ENCODE measurements at regions not wholly inside any gene's neighbourhood (a gene's known extent, or its start where the extent isn't known, plus 50 kb on each side); places are given as distances from the start of the nearest gene placed in this dataset.
A peak's percentile ranks its signal among the peaks of the same experiment; 100 is the strongest.

DNA sequence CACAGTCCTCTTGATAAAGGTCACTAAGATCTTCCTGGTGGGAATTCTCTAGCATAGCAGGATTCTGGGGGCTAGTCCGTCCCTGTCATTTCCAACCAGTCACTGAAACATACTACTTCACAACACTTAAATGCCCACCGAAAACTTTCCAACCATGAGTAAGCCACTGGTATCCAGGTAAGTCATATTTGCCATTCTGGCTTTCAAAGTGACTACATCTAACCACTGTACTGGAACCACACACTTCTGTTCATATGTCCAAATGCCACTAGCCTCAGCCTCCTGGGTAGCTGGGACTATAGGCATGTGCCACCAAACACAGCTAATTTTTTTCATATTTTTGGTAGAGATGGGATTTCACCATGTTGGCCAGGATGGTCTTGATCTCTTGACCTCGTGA is 64.3 kb upstream of the VANGL1 start:
- no peak for DNase-seq

DNA sequence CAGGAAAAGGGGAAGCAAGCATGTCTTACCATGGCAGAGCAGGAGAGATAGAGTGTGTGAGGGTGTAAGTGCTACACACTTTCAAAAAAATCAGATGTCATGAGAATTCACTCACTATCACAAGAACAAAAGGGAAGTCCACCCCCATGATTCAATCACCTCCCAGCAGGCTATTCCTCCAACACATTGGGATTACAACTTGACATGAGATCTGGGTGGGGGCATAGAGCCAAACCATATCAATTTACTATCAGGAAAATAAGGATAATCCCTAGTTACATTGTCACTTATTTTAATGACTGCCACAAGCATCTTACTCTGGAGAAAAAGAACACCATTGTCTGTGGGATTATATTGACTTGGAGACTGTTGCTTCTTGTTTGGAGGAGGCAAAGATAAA is 66.1 kb upstream of the VANGL1 start:
- DNase-seq: no peak

DNA sequence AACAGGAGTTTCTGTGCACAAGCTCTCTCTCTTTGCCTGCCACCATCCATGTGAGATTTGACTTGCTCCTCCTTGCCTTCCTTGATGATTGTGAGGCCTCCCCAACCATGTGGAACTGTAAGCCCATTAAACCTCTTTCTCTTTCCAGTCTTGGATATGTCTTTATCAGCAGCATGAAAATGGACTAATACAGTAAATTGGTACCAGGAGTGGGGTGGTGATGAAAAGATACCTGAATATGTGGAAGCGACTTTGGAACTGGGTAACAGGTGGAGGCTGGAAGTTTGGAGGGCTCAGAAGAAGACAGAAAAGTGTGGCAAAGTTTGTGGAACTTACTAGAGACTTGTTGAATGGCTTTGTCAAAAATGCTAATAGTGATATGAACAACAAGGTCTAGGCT is 69.1 kb upstream of the VANGL1 start:
- DNase-seq: no peak

DNA sequence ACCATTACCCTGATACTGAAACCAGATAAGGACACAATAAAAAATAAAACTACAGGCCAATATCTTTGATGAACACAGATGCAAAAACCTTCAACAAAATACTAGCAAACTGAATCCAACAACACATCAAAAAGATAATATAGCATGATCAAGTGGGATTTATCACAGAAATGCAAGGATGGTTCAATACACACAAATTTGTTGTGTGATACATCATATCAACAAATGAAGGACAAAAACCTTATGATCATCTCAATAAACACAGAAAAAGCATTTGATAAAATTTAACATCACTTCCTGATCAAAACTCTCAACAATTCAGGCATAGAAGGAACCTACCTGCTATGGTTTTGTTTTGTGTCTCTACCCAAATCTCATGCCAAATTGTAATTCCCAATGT is 74.3 kb upstream of the VANGL1 start:
- no peak for DNase-seq

DNA sequence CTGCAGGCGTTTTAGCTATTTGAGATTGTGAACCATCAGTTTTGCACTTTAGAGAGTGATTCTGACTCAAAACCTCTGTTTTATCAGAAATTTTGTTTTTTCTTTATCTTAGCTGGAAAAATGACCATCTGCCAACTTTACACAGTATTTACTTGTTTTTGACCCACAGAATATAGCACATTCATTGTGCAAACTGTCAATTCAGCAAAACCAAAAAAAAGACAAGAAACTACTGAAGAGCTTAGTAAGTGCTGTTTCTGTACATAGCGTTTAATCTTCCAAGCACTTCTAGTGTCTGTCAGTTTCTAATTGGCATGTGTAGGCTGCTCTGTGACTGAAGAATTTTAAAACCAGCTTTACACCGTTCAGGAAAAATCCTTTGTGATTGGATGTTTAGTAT is 76.0 kb upstream of the VANGL1 start:
- DNase-seq: no peak

DNA sequence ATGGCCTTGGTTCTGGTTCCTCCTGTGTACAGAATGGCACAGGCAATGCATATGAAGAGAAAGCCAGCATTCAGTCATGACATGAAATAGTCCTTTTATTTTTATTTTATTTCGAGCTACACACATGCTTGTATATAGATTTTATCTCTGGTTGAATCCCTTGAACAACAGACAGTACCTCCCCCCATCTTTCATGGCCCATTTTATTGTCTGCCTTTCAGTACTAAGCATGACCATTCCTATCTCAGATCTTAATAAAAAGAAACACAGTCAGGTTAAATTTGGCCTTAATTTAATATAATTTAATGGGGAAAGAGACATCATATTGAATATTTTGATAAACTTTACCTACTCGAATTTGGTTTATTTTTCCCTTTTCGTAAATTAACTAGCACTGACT is 76.4 kb upstream of the VANGL1 start:
- no peak for DNase-seq

DNA sequence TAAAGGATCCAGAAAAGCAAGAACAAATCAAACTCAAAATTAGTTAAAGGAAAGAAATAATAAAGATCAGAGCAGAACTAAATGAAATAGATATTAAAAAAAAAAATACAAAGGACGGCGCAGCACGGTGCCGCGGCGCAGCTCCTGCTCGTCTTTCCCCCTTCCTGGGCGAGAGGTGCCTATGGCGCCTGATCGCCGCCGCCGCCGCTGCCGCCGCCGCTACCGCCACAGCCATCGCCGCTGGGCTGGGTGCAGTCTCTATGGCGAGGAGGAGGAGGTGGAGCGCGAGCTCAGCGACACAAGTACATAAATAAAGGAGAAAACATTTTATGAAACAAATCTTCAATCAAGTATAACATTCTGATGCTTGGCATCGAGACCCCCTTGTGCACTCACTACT is 77.6 kb upstream of the VANGL1 start:
- DNase-seq: no peak

DNA sequence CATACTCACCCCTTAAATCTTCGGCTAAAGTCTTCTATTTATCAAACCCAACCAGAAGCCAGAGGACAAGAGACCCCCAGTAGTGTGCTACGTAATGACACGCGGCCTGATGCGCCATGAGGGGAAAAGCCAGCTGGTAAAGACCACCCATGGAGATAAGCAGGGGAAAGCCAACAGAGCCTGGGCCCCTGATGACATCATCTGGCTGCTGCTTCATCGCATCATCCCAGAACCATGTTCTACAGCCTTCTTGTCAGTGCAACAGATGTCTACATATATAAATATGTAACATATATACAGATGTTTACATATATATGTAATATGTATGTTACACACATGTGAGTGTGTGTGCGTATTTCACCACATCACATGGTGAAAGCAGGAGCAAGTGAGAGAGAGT is 81.7 kb upstream of the VANGL1 start:
- DNase-seq: no peak

DNA sequence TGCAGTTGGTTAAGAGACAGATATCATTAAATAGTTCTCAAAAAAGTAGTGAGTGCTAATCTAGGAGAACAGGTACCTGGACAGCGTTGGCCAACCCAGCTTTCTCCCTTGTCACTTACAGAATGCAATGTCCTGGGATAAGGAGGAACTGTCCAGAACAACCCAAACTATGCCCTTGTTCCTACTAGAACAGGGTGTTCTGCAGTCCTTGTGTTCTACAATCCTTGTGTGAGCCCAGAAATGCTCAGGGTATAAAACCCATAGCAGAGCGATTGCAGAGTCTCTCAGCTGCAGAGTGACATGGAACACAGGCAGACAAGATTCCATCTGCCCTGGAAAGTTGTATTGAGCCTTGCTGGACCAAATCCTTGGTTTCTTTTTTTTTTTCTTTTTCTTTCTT is 83.5 kb upstream of the VANGL1 start:
- DNase-seq: no peak

DNA sequence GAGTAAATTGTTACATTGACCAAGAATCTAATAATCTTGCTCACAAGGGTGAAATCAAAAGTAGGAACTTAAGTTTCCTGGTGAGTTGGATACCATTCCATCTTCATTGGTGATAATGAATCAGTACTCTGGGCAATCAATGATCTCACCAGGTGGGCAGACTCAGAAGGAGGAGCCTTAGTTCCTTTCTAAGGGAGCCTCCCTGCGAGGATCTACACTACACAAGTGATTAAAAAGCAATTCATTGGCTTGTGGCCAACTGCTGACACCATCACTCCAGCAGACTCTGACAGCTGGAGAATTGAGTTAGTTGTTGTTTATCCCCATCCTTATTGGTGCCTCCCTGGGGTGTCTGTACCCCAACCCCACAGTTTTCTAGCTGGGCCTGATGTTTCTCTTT is 84.1 kb upstream of the VANGL1 start:
- no peak for DNase-seq

DNA sequence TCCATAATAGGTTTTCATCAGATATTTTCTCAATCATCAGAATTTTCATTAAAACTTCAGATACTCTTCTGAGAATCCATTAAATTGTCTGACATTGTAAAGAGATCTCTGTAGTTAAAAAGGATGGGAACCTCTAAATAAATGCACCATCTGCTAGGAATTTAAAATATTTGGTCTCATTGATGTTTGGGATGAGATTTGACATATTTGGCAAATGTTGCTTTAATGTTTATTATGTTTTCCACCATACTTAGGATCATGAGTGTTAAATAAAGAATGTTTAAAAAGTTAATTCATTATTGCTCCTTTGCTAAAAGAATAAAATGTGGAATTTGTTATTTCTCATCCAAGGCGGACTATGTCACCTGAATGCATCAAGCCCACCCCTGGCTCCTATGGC is 85.5 kb upstream of the VANGL1 start:
- DNase-seq: no peak

DNA sequence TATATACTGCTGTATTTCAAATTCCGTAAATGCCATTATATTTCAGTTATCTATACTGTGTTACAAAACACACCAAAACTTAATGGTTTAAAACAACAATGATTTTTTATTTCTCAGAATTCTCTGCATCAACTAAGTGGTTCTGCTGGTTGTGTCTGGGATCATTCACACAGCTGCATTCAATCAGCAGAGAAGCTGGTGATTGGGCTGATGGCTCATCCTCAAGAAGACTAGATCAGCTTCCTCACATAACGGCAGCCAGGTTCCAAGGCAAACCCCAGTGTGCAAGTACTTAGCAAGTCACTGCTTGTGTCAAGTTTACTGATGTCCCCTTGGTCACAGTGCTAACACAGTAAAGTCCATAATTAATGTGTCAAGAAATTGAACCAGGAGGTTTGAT is 86.3 kb upstream of the VANGL1 start:
- no peak for DNase-seq

DNA sequence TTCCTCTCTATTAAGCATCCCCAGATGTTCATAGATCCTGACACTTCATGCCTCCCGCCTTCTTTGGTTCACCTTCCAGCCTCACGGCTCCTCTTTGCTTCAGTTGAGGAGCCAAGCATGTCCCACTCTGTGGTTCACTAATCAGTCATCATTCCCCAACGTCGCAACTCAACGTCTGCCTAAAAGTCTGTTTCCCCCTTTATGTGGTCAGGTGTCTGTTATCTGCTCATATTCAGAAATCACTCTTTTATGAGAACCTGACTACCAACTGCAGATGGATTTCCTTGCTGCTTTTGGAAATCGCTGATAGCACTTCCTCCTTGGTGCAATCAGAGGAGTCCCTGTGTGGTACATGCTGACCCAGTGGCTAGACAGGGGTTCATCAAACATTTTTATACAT is 94.1 kb upstream of the VANGL1 start:
- DNase-seq: no peak

DNA sequence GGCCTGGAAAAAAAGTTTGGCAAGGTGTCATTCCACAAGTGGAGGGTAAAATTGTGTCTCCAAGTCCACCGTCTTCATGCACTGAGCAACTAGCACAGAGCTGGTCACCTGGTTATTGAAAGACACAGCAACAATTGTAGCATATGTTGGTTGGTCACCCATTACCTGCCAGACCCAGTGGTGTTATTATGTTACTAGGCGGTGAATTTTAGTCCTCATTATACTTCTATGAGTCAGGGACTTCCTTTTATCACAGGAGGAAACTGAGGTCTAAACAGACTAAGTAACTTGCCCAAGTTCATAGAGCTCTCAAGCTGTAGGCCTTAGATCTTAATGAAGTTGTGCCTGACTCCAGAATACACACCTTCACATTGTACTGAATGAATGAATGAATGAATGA is 94.9 kb upstream of the VANGL1 start:
- no peak for DNase-seq

DNA sequence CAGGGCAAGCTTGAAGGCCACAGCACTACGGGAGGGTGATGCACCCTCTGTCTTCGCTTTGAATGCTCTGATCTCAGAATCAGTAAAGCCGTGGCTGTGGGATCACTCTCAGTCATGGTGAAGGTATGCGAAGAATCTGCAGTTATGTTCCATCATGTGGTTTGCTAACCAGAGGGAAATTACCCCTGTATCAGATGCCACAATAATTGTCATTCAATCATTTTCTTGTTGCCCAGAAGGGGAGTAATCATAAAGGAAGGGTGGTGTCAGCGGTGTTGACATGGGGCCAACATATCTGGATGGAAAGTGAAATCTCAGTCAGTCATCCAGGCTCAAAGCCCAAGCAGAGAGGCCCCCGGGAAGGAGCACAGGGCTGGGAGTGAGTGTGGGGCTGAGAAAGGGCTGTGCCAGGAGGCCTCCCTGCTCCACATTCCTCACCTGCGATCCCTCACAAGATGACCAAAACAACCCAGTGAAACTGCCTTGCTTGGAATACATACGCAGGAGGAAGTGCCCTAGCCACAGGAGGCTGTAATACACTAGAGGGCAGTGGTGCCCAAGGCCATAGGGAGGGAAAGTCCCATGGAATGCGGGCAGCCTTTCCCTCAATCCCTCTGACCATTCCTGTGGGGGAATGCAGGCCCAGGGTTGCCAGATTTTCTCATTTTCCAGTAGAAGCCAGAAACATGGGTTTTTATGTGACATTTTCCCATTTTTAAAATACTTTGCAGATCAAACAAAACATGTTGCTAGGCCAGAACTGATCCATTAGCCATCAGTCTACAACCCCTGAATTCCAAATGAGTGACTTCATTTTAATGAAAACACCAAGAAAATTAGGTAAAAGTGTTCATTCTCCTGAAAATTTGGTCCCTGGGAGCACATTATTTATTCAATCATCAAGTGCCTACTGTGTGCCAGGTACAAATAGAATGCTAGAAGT is 95.7 kb upstream of the VANGL1 start:
- peak; percentile 4 for DNase-seq

DNA sequence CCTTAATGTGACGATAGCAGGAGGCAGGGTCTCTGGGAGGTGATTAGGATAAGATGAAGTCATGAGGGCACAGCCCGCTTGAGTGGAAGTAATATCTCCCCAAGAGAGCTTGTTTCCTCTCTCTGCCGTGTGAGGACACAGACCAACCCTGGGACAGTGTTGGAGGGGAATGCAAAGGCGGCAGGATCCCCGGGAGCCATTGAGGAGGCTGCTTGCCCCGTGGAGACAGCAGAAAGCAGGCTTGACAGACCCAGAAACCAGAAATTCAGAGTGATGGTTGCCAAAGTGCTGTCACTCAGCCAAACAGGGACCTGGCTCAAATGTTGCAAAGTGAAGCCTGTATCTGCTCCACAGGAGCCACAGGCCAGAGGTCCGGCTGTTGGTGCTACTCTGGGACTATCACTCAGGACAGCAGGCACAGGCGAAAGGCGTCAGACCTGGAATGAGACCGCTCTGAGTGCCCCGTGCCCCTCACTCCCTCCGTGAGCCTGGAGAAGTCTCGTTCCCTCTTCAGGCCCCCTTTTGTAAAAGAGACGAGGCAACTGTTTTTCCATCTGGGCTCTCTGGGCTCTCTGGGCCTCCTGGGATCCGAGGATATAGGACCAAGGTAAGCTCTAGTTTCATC is 96.6 kb upstream of the VANGL1 start:
- no peak for DNase-seq

DNA sequence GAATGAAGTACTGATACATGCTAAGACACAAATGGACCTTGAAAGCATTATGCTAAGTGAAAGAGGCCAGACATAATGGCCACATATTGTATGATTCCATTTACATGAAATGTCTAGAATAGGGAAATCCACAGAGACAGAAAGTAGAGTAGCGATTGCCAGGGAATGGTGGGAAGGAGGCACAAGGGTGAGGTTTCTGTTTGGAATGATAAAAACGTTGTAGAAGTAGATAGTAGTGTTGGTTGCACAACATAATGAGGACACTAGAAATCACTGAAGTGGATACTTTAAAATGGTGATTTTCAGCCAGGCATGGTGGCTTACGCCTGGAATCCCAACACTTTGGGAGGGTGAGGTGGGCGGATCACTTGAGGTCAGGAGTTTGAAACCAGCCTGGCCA is 97.6 kb upstream of the VANGL1 start:
- no peak for DNase-seq

DNA sequence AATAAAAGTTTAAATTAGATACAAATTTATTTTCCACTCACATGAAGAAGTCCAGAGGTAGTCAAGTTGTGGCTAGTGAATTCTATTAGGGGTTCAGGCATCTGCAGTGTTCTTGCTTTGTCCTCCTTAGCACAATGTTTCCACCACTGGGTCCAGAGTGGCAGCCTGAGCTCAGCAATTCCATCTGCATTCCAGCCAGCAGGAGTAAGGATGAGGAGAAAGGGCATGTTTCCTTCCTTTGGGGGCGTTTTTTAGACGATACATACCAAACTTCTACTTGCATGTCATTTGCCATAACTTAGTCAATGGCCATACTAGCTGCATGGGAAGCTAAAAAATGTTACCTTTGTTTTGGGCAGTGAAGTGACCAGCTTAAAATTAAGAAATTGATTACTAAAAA is 98.5 kb upstream of the VANGL1 start:
- DNase-seq: no peak

DNA sequence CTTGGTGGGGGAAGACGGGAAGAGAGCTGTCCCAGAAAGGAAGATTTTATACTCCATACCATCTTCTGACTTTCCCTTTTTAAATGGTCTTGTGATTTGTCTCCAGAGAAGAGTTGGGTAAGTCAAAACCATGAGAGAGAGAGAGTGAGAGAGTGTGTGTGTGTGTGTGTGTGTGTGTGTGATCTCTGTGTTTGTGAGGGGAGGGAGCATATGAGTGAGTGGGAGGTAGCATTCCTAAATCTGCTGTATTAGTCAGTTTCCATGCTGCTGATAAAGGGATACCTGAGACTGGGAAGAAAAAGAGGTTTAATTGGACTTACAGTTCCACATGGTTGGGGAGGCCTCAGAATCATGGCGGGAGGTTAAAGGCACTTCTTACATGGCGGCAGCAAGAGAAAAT is 102.0 kb upstream of the VANGL1 start:
- DNase-seq: no peak

DNA sequence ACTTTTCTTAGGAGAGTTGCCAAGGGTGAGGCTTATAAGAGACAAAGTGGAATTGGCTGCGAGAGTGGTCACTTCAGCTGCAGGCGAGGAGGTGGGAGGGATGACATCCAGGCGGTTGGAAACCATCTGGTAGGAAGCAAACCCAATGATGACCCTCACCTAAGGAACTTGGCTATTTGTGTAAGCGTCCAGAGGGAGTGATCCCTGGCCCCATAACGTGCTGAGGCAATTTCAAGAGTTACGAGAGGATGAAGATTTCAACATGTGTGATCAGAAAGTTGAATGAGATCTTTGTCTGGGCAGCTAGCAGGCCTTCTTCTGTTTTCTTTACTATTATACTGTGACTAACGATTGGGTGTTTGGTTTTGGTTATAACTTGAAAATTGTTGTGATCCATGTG is 102.7 kb upstream of the VANGL1 start:
- DNase-seq: no peak

DNA sequence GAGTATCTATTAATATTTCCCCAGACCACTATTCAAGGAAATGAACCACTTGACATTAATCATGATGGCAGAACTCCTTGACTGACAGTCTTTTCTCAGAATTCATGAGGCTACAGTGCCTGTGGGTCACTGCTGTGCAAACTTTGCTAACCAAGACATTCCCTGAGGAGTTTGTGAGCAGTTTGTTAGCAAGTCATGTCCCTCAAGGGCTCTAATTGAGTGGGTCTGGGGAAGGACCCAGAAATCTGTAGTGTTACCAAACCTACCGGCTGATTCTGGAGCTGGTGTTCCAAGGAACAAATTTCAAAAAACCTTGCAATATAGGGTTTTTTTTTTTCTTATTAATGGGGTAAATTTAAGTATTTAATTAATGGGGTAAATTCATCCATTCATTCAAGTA is 103.2 kb upstream of the VANGL1 start:
- DNase-seq: no peak

DNA sequence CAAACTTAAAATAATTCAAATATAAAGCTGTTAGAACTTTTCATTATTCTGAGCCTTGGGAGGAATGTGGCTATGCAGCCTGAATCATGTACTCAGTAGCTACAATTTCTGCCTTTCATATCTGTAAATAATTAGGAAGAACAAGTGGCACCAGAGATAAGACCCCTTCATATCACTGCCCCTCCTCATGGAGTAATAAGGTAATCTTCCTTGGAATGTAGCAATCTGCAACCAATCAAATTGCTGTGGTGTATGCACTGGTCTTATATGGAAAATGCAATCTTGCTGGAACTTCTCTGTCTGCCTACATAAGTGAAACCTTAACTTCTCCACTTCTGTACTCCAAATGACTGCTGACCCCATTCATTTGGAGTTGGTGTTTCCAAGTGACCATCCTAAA is 104.4 kb upstream of the VANGL1 start:
- DNase-seq: no peak

DNA sequence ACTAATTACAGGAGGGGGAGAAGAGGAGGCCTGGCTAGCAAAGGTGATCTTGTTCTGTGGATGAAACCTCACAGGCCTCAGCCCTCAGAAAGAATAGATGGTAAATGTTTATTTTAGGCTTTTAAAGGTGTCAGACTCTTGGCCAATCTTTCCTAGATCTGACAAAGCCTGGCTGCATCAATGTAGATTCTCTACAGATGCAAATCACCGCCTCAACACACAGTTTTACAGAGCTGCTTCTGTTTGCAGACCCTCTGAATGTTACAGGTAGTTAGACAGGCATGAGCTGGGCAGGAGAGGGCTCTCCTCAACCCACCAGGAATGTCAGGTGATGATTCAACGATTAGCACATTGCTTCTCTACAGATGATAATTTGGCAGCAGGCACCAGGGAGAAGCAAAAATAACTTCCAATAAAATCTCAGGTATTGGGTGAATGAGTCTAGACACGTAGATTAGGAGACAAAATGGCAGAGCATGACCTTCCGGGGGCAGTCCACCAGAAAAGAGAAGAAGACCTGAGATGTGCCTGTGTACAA is 105.4 kb upstream of the VANGL1 start:
- DNase-seq: no peak

DNA sequence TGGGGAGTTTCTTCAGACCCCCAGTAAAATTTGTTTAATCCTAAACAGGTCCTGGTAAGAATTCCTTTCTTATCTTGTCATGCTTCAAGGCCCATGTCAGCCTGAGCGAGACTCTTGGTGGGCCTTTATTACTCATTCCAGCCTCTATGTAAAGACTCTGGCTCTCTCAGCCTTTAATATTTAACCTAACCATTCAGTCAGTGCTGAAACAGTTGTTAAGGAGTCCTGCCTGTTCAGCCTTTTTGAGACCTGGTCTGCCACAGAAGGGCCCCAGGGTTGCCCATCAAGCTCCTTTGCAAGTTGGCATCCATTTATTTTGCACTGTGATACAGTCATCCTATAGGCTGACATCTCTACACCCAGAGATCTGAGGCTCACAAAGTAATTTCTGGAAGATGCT is 107.7 kb upstream of the VANGL1 start:
- no peak for DNase-seq

Data from NCI-H1694 (cell line).